HG02798 (cell line): ENCODE measurements at regions not wholly inside any gene's neighbourhood (a gene's known extent, or its start where the extent isn't known, plus 50 kb on each side); places are given as distances from the start of the nearest gene placed in this dataset.
A peak's percentile ranks its signal among the peaks of the same experiment; 100 is the strongest.

ENCODE experiments used
- ATAC-seq: cut with Tn5 transposase; IDR thresholded peaks from one replicate; pipeline ENCODE4 v1.9.1; 2021; ENCODE audit warnings: mild to moderate bottlenecking; ENCODE audit not compliant: unreplicated experiment, poor library complexity

DNA sequence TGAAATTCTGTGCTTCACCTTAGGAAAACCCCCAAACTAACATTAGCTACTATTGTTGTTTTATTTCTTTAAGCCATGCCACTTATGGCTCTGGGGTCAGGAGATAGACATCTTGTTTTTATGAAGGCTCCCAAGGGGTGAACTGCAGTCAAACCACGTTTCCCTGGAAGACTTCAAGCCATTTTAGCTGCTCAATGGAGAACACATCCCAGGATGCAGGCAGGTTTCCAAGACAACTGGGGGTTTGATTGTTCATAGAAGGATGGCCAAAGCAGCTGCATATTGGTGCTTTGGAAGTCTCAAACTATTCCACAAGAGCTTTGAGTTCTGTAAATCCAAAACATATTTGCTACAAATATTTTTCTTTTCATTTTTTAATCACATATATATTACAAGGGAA is 818.0 kb downstream of the MAFB start:
- ATAC-seq, result no peak

DNA sequence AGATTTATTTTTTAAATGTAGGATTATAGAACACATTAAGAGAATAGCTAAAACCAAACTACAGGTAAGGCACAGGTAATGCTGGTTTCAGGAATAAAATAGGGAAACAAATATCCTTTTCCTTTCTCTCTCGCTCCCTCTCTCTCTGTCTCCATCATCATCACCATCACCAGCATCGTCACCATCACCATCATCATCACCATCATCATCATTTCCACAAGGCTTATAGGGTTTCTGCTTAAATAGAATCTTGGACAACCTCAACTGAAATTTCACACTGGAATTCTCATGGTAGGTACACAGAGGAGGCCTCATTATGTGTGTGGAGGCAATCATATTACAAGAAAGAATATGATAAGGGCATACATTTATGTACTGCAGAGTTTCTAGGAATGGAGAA is 823.6 kb downstream of the MAFB start:
- ATAC-seq, result no peak

DNA sequence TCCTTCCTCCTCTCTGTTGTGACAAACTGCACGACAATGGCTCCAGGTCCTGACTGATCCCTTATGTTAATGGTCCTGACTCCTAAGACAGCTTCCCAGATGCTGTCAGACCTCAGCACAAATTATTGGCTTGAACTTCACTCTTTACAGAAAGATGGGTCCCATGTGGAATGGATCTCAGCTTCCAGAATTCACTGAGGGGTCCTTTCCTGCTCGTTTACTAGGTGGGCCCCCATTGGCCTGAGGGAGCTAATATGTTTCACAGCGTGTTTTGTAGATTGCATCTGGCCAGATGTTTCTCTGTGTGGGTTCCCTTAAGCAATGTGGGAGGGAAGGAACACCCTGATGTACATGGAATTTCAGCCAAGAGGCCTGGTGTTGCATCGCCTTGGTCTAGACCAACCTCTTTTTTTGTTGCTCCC is 826.6 kb downstream of the MAFB start:
- no peak for ATAC-seq

DNA sequence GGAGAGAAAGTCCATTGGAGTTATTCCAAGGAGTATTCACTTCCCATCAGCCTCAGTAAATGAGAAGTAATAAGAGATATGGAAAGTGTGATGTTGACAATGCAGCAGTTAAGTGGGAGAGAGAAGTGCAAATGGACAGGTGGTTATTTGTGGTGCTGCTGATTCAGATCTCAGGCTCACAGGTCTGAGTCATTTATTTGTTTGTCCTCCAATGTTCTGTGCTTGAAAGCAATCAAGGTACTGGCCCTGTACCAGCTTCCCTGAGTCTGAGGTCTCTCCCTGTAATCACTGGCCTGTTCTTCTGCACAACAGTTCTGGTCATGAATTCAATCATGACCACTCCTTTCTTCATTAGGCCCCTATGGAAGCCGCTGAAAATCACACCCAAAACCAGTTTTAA is 827.7 kb downstream of the MAFB start:
- ATAC-seq, result no peak

DNA sequence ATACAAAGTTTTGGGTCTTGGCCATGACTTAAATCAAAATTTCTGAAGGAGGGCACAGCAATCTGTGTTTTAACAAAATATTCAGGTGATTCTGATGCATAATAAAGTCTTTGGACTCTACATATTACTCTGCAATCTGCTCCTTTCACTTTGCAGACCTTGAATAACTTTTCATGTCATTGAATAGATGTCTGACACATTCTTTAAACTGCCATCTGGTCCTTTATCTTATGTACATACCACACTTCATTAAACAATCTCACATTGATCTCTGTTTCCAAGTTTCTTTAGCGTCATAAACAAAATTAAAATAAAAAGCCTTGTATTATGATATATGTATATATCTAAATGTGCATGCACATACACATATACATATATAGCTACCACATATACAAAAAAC is 831.2 kb downstream of the MAFB start:
- ATAC-seq, result no peak

DNA sequence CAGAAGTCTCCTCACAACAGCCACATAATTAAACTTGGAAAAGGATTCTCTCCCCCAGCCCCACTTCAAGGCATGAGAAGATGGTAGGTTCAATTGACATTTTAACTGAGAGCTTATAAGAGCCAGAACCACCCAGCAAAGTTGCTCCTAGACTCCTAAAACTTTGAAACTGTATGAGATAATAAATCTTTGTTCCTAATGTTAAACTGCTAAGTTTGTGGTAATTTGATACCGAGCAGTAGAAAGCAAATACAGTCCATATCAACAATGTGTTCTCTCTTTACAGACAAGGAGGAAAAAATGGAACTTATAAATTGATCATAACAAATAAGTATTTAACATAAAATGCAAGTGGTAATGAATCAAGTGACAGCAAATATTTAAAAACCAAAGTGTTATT is 831.8 kb downstream of the MAFB start:
- no peak for ATAC-seq

DNA sequence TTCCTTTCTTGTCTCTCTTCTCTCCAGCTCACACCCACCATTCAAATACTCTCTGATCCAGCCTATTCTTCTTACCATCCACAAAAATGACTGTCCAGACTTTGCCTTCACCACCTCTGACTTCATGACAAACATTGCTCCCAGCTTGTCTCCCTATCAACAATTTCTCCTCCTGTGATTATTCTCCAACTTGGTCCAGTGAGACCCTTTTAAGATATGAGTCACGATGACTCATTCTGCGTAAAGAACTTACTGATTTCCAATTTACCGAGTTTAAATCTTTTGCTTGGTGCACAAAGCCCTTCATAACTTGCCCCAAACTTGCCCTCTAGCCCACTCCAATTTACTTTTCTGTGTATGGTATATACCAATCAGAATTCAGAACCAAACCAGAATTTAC is 833.2 kb downstream of the MAFB start:
- ATAC-seq, result no peak

DNA sequence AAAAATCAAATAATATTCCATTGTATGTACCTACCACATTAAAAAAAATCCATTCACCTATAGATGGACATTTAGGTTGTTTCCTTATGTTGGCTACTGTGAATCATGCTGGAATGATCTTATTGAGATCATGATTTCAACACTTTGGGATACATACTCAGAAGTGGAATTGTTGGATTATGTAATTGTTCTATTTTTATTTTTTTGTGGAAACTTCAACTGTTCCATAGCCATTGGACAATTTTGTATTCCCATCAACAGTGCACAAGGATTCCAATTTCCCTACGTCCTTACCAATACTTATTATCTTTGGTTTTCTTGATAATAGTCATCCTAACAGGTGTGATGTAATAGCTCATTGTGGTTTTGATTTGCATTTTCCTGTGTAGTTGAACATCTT is 834.0 kb downstream of the MAFB start:
- ATAC-seq, result no peak

DNA sequence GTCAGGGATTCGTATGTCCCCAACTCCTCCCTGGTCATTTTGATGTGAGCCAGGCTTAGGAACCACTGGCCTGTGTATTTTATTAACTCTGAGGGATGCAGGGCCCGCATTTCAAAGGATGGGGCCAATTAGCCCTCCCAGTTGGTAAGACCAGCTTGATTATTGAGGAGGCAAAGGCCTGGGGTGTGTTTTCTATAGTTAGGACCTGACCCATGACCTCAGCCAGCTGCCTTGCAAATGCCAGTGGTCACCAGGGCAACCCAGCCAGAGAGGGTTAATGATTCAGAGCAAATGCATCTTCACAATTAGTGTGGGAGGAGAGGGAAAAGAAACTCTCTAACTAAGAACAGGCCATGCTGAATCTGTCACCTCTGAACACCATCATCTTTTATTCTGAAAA is 835.4 kb downstream of the MAFB start:
- ATAC-seq, result peak; percentile 78

DNA sequence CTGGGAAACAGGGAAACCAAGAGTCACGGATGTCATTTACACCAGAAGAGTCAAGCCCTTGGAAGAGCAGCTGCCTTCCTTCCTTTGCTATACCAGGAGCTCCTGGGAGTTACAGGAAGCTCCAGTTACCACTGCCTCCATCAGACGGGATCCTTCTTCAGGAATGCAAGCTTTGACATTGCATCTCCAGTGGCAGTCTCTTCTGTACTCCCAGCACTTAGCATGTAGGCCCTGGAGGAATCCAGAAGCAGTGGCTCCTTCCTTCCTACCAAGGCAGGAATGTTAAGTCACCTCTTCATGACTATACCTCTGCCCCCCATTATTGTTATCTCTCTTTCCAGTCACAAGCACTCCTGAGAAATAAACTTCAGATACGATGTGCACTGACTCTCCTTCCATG is 836.0 kb downstream of the MAFB start:
- ATAC-seq, result no peak

DNA sequence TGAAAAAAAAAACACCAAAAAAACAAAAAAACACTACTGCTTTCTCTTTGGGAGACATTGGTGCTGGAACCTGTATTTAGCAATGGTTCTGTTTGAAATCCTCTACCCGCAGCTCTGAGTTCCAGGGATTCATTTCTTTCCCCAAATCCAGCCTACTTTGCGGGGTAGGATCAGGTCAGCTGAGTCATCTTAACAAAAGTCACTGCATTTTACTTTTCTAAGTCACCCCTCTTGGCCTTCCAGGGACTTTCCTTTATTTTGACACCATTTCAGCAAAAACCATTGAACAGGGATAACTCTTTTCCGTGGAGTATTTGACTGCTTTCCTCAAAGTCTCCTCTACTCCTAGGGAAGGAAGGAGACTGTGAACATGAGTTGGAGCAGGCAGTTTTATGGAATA is 837.6 kb downstream of the MAFB start:
- no peak for ATAC-seq

DNA sequence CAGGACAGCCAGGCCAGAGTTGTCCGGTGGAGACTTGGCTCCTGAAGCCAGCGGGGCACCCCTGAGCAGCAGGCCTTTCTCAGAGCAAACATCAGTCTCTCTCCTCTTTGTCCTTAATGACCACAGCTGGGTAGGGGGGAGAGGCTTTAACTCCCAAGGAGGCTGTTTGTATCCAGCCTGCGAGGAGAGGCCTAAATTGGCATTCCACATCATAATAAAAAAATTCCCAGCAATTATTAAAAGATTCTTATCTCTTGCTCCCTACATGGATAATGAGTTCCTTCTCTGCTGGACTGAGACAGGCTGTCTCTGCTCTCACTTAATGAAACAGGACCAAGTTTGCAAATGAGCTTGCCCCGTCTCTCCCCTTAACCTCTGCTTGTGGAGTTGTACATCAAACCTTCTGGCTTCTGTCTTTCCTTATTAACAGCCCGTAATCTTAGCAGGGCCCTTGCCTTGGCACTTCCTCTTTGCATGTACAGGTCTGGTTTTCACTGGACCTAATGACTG is 838.2 kb downstream of the MAFB start:
- ATAC-seq, result no peak

DNA sequence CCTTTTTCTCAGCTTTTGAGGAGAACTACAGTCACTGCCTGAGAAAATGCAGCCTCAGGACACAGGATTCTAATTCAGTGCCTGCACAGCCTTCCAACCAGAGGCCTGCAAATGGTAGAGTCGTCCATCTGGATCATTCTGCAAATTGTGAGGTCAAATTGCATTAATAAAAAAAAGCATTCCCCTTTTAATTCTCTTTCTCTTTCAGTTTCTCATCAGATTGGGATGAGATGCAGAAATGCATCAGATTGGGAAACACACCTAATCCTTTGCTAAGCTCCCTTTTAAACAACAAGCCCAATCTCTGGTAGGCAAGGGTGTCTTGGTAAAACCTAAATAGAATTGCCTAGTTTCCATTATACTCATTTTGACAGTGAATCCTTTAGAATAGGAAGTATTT is 838.8 kb downstream of the MAFB start:
- ATAC-seq, result no peak

DNA sequence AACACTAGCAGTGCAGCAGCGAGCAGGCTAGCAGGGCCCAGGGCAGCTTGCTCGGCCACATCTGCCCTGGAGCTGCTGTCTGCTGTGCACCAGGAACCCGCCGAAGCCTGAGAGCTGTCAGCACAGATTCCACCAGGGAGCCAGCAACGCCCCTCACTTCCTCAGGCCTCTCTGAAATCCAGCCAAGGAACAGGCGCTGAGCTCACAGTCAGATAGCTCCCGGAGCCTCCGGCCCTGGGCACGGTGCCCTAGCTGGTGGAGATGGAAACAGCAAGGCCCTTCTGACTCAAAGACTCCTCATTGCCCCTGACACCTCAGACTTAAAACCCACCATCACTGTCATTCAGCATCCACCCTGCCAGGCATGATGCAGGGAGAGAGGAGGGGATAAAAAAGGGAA is 839.4 kb downstream of the MAFB start:
- ATAC-seq, result no peak

DNA sequence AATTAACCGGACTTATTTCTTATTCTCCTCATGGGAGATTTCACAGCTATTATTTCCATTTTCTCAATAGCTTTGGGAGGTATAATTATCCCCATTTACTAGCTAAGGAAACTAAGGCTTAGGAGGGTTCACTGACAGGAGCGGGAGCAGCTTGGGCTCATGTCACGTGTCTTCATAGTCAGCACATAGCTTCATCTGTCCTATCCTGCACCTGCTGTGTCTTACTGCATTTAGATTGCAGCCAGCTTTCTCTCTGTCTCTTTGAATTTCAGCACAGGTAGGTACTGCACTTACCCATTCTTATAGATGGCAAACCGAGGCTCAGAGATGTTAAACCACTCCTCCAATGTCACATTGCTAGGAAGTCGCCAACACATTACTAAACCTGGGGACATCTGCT is 839.9 kb downstream of the MAFB start:
- ATAC-seq, result no peak

DNA sequence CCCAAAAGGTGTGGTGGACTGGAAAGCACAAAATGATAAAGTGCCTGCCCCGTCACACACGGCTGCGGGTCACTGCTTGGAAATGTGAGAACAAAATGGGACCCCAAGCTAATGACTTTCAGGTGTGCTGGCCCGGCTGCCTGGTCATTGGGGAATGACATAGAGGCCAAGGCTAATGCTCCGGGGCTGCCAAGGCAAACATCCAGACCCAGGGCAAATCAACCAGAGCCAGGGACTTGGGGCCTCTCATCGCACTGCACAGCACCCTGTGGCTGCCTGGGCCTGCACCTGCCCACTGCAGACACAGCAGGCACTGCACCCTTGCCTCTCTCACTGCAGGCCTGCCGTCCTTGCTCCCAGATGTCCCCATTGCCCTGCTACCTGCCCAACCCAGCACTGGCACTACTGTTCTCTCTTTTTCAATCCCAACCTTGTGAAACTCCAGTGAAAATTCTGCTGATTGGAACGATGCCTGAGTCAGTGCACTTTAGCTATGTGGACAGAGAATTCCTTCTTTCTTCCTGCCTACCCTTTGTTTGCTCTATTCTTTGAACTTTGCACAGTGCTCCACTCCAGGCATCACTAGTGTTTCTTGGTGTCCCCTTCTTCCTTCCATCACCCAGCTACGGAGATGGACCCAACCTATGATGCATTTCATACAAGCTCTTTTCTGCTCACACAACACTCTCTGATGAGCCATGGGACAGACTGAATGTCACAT is 849.5 kb downstream of the MAFB start:
- ATAC-seq, result no peak

DNA sequence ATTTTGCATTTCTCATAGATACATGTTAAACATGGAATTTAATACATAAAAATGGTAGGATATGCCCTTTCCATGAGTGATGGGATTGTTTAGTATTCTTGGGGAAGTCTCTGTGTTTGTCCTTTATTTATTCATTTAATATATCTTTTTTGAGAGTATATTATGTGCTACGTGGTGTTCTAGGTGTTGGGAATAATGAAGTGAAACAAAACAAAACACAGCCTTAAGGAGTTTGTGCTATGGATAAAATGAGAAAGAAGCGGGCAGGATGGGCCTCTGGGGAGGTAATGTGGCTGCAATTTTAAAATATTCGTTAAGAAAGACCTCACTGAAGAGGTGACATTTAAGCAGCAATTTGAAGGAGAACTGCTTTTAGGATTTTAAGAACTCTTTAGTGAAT is 851.5 kb downstream of the MAFB start:
- ATAC-seq, result no peak

DNA sequence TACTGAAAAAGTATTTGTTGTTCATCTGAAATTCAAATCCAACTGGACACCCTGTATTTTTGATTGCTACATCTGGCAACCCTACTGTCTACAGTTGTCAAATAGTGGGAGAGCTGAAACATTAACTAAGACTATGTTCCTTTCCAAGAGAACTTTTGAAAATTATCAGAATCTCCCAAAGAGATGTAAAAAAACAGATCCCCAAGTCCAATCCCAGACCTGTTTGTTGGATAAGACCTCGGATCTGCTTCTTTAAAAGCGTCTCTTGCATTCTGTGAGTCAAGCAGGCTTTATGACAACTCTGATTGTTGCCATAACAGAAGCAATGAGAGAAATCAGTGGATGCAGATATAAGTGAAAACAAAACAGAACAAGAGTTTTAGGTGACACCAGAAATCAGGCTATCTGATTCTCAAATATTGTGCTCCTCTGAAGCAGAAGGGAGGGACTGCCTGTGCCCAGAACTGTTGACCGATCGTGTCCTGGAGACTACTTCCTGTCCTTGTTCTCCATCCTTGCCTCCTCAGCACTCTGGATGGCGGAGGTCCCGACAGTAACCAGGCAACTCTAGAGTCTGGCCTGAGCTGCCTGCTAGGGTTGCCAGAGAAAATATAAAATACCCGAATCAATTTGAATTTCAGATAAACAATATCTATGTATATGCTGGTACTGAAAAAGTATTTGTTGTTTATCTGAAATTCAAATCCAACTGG is 853.8 kb downstream of the MAFB start:
- ATAC-seq, result no peak

DNA sequence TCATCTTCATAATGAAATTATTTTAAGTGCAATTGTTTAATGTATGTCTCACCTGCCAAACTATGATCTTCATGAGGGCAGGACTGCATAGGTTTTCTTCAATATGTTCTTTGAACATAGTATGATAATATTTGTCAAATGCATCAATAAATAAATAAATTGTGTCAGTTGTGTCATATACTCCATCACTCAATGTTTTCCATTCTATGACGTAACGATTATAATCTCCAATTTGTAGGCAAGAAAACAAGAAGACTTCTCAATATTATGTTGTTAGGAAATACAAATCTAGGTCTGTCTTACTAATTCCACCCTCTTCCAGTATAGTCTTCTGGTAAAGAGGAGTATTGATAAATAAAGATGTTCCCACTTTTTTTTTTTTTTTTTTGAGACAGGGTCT is 858.1 kb downstream of the MAFB start:
- no peak for ATAC-seq

DNA sequence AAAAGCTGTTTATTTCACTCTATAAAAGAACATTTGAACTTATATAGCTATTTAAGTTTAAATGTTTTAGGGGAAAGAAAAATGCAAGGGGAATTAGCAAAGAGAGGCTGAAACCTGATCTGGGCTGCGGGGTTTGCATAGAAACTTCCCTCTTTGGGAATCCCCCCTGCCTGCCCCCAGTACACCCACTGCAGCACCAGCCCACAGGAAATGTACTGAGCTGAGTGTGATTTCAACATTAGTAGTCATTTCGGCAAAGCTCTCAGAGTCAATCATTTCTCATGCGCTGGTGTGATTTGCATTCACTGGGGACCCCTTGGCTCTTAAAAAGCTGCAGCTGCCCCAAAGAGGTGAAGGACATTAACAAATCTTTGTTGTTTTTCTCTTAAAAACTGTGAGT is 859.4 kb downstream of the MAFB start:
- peak; percentile 84 for ATAC-seq

DNA sequence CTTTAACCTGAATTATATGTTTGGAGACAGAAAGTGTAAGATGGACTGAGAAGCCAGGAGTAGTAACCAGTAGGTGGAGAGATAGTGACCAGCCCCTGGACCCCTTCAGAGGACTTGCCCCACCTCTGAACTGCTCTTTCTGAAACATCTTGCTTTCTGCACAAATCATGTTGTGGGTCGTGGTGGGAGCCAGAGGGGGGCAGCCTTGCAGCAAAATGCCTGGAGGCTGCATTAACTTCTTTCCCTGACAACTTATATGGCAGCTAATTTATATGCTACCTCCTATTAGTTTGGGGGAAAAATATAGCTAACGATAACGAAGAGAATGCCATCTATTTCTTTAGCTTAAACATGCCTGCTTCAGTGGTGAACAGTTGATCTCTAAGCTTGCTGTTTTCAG is 859.8 kb downstream of the MAFB start:
- ATAC-seq, result peak; percentile 3

DNA sequence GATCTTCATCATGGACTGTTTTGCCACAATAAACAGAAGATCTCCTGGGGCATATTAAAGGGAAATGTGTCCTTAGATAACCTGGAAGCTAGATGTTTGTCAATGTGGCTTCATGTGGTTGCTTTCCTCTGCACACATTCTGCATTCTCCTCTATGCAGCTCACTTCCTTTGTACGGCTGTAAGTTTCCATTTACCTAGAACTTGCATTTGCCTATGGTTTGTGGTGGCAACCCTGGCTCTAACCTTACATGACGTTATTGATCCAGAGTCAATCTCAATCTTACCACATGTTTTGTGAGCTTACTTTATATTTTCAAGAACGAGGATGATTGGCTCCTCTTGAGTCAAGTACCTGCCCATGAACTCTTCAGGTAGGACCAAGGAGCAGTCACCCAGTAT is 863.1 kb downstream of the MAFB start:
- peak; percentile 59 for ATAC-seq
